H1 (cell line): ENCODE measurements at regions not wholly inside any gene's neighbourhood (a gene's known extent, or its start where the extent isn't known, plus 50 kb on each side); places are given as distances from the start of the nearest gene placed in this dataset.

Experiments
- CTCF ChIA-PET: fragments of 300-600 bp; sonication (Branson Sonifier 250); formaldehyde crosslinking; loops from one replicate; lab custom pipeline; 2021; ENCODE audit not compliant: partially characterized antibody; lab: Charles Lee
- POLR2A ChIA-PET: fragments of 300-600 bp; sonication (Branson Sonifier 250); formaldehyde crosslinking; loops from one replicate; lab custom pipeline; 2021; ENCODE audit warnings: inconsistent platforms; ENCODE audit not compliant: partially characterized antibody; lab: Charles Lee
- DNase-seq, 2 experiments: peaks; one replicate each; pipeline versions ENCODE4 v3.0.0 to v3.0.0-alpha.2; 2010 to 2022; ENCODE audit warnings: low spot score in 2 of 2, low read depth in 1 of 2, mixed read lengths in 1 of 2
- FAIRE-seq: peaks from 2 replicates; lab custom pipeline; 2011; peaks lifted over from hg19 to GRCh38; lab: Jason Lieb, UNC
- H2AFZ ChIP-seq: 2 replicates; pipeline ENCODE4 v1.8.1; 2012; ENCODE audit warnings: low read length, inconsistent platforms
- H2AK5ac ChIP-seq: 2 replicates; pipeline ENCODE4 v1.6.1; 2013; ENCODE audit warnings: low read depth, low read length
- H2BK120ac ChIP-seq: replicated peaks from 2 replicates; pipeline ENCODE3; 2013; ENCODE audit warnings: low read depth, low read length, inconsistent platforms
- H2BK12ac ChIP-seq: 2 replicates; pipeline ENCODE4 v1.6.1; 2013; ENCODE audit warnings: low read depth, low read length
- H2BK15ac ChIP-seq: 2 replicates; pipeline ENCODE4 v1.6.1; 2013; ENCODE audit warnings: low read length
- H2BK20ac ChIP-seq: 2 replicates; pipeline ENCODE4 v1.6.1; 2013; ENCODE audit warnings: low read length
- H2BK5ac ChIP-seq: 2 replicates; pipeline ENCODE4 v1.6.1; 2013; ENCODE audit warnings: low read depth, low read length
- H3K14ac ChIP-seq: 2 replicates; pipeline ENCODE4 v1.6.1; 2013; ENCODE audit warnings: inconsistent platforms; ENCODE audit not compliant: insufficient read length
- H3K18ac ChIP-seq: 2 replicates; pipeline ENCODE4 v1.6.1; 2013; ENCODE audit warnings: low read length; ENCODE audit errors: extremely low read depth
- H3K23ac ChIP-seq: 2 replicates; pipeline ENCODE4 v1.6.1; 2013; ENCODE audit warnings: inconsistent platforms; ENCODE audit not compliant: insufficient read length
- H3K23me2 ChIP-seq: 2 replicates; pipeline ENCODE4 v1.6.1; 2013; ENCODE audit warnings: low read depth, low read length
- H3K27ac ChIP-seq: 2 replicates; pipeline ENCODE4 v1.6.1; 2011; ENCODE audit warnings: low read depth, low read length, inconsistent platforms
- H3K27me3 ChIP-seq, 4 experiments: replicated peaks in 1 of 4; 1 replicate in 1 of 4; 2 replicates in 3 of 4; pipeline versions ENCODE4 v1.6.1 to v1.8.1; 2011 to 2013; ENCODE audit warnings: low read length in 3 of 4, mild to moderate bottlenecking in 3 of 4, inconsistent platforms in 2 of 4, mixed read lengths in 2 of 4, moderate library complexity in 1 of 4; ENCODE audit not compliant: control insufficient read depth in 3 of 4, insufficient read depth in 3 of 4; ENCODE audit errors: extremely low read depth in 1 of 4
- H3K36me3 ChIP-seq, 4 experiments: 2 replicates each; pipeline versions ENCODE4 v1.6.1 to v1.8.1; 2011 to 2013; ENCODE audit warnings: mild to moderate bottlenecking in 4 of 4, low read length in 3 of 4, moderate library complexity in 2 of 4, control low read depth in 1 of 4, inconsistent platforms in 1 of 4; ENCODE audit not compliant: insufficient read depth in 4 of 4, control insufficient read depth in 2 of 4
- H3K4ac ChIP-seq: replicated peaks from 2 replicates; pipeline ENCODE3; 2013; ENCODE audit warnings: low read length, low read depth, mixed read lengths, inconsistent platforms; ENCODE audit not compliant: insufficient read length
- H3K4me1 ChIP-seq, 4 experiments: replicated peaks in 1 of 4; 1 replicate in 1 of 4; 2 replicates in 3 of 4; pipeline versions ENCODE4 v1.6.1 to v1.8.1; 2011 to 2013; ENCODE audit warnings: low read length in 3 of 4, inconsistent platforms in 2 of 4, mixed read lengths in 1 of 4; ENCODE audit not compliant: insufficient read depth in 4 of 4, control insufficient read depth in 3 of 4
- H3K4me2 ChIP-seq, 2 experiments: 2 replicates each; pipeline versions ENCODE4 v1.6.1 to v1.8.1; 2011 to 2013; ENCODE audit warnings: low read depth in 2 of 2, low read length in 2 of 2, control low read depth in 1 of 2, inconsistent platforms in 1 of 2, mild to moderate bottlenecking in 1 of 2; ENCODE audit not compliant: insufficient read depth in 1 of 2
- H3K4me3 ChIP-seq, 4 experiments: fragments of 200-600, 300-600 bp in 1 of 4; sonication (generic), shearing (Covaris generic), sonication (Bioruptor Twin) in 1 of 4; 2 replicates each; pipeline versions ENCODE4 v1.5.1 to v1.8.1; 2011 to 2016; ENCODE audit warnings: low read length in 4 of 4, low read depth in 3 of 4, control low read depth in 2 of 4, inconsistent platforms in 2 of 4, mild to moderate bottlenecking in 2 of 4, mixed read lengths in 1 of 4, moderate library complexity in 1 of 4; ENCODE audit not compliant: insufficient read depth in 2 of 4; ENCODE audit errors: extremely low read depth in 1 of 4
- H3K56ac ChIP-seq: replicated peaks from 2 replicates; pipeline ENCODE3; 2013; ENCODE audit warnings: low read depth, mild to moderate bottlenecking, mixed read lengths, low read length, inconsistent platforms; ENCODE audit not compliant: insufficient read length
- H3K79me1 ChIP-seq: 2 replicates; pipeline ENCODE4 v1.6.1; 2013; ENCODE audit warnings: low read depth, low read length, control low read depth
- H3K79me2 ChIP-seq, 2 experiments: 2 replicates each; pipeline versions ENCODE4 v1.6.1 to v1.8.1; 2012 to 2013; ENCODE audit warnings: low read length in 2 of 2, mild to moderate bottlenecking in 2 of 2, inconsistent platforms in 1 of 2; ENCODE audit not compliant: insufficient read depth in 2 of 2, control insufficient read depth in 1 of 2
- H3K9ac ChIP-seq, 4 experiments: replicated peaks in 1 of 4; 1 replicate in 1 of 4; 2 replicates in 3 of 4; pipeline versions ENCODE4 v1.6.1 to v1.8.1; 2011 to 2013; ENCODE audit warnings: low read depth in 3 of 4, low read length in 3 of 4, control low read depth in 2 of 4, mild to moderate bottlenecking in 2 of 4, moderate library complexity in 2 of 4, inconsistent platforms in 1 of 4; ENCODE audit errors: extremely low read depth in 1 of 4
- H3K9me3 ChIP-seq, 2 experiments: 2 replicates each; pipeline versions ENCODE4 v1.6.1 to v1.8.1; 2012 to 2013; ENCODE audit warnings: mild to moderate bottlenecking in 2 of 2, moderate library complexity in 2 of 2, control low read depth in 1 of 2, inconsistent platforms in 1 of 2, low read depth in 1 of 2, low read length in 1 of 2, mixed read lengths in 1 of 2; ENCODE audit not compliant: insufficient read depth in 2 of 2
- H4K20me1 ChIP-seq, 2 experiments: replicated peaks in 1 of 2; 2 replicates each; pipeline versions ENCODE3 to v1.8.1; 2011 to 2013; ENCODE audit warnings: inconsistent platforms in 2 of 2, low read length in 2 of 2, mild to moderate bottlenecking in 1 of 2; ENCODE audit not compliant: insufficient read depth in 2 of 2, control insufficient read depth in 1 of 2
- H4K5ac ChIP-seq: 2 replicates; pipeline ENCODE4 v1.6.1; 2013; ENCODE audit warnings: low read length, low read depth, mixed read lengths, inconsistent platforms; ENCODE audit not compliant: insufficient read length
- H4K8ac ChIP-seq: 2 replicates; pipeline ENCODE4 v1.8.0; 2013; ENCODE audit warnings: mild to moderate bottlenecking, moderate library complexity, low read length, inconsistent platforms; ENCODE audit not compliant: insufficient read depth; ENCODE audit errors: extremely low read depth
- H4K91ac ChIP-seq: replicated peaks from 2 replicates; pipeline ENCODE3; 2013; ENCODE audit warnings: low read length, mixed read lengths, inconsistent platforms; ENCODE audit not compliant: insufficient read length
- CBX5 ChIP-seq: fragments of 300-800, 300-1000 bp; sonication (generic); IDR thresholded peaks from 2 replicates; pipeline ENCODE4 v1.7.1; 2016; ENCODE audit warnings: antibody characterized with exemption, low read length, low read depth
- CBX8 ChIP-seq: fragments of 300-800, 300-1000 bp; sonication (generic); IDR thresholded peaks from 2 replicates; pipeline ENCODE4 v1.7.1; 2016; ENCODE audit warnings: low read depth, low read length, borderline replicate concordance
- CEBPB ChIP-seq: IDR thresholded peaks from 2 replicates; pipeline ENCODE4 v1.6.1; 2012; ENCODE audit warnings: low read depth, low read length
- CTBP2 ChIP-seq: IDR thresholded peaks from 2 replicates; pipeline ENCODE4 v1.7.0; 2011; ENCODE audit warnings: borderline replicate concordance, mild to moderate bottlenecking, moderate library complexity, mixed read lengths, low read length; ENCODE audit not compliant: insufficient read depth, insufficient read length
- KDM5A ChIP-seq: fragments of 200-600 bp; IDR thresholded peaks from 2 replicates; pipeline ENCODE4 v1.7.1; 2012; ENCODE audit warnings: mild to moderate bottlenecking, low read length, inconsistent platforms, mixed read lengths
- NANOG ChIP-seq: IDR thresholded peaks from 2 replicates; pipeline ENCODE4 v1.6.1; 2011; ENCODE audit warnings: low read length, low read depth, mild to moderate bottlenecking, inconsistent platforms; ENCODE audit not compliant: insufficient read depth, poor library complexity, severe bottlenecking
- RBBP5 ChIP-seq: IDR thresholded peaks from 2 replicates; pipeline ENCODE4 v1.7.1; 2012; ENCODE audit warnings: low read depth, mild to moderate bottlenecking, inconsistent platforms, low read length, moderate library complexity, borderline replicate concordance
- RFX5 ChIP-seq: IDR thresholded peaks from 2 replicates; pipeline ENCODE4 v1.6.1; 2011; ENCODE audit warnings: low read depth, low read length, improper control_type of control experiment, borderline replicate concordance
- RXRA ChIP-seq: IDR thresholded peaks from 2 replicates; pipeline ENCODE4 v1.6.1; 2011; ENCODE audit warnings: low read depth, mild to moderate bottlenecking, low read length, moderate library complexity; ENCODE audit not compliant: insufficient read depth
- SIX5 ChIP-seq: IDR thresholded peaks from 2 replicates; pipeline ENCODE4 v1.6.1; 2011; ENCODE audit warnings: mild to moderate bottlenecking, low read depth, low read length
- SP2 ChIP-seq: IDR thresholded peaks from 2 replicates; pipeline ENCODE4 v1.6.1; 2012; ENCODE audit warnings: mild to moderate bottlenecking, low read length, inconsistent platforms
- SP4 ChIP-seq: IDR thresholded peaks from 2 replicates; pipeline ENCODE4 v1.6.1; 2012; ENCODE audit warnings: low read length, inconsistent platforms
- TEAD4 ChIP-seq: IDR thresholded peaks from 2 replicates; pipeline ENCODE4 v1.6.1; 2012; ENCODE audit warnings: low read depth, low read length, inconsistent platforms, mixed read lengths
- ZNF274 ChIP-seq: IDR thresholded peaks from 2 replicates; pipeline ENCODE4 v1.7.0; 2012; ENCODE audit warnings: low read length, borderline replicate concordance; ENCODE audit errors: extremely low read depth
- TF ChIP-seq, protein P1 (sequence below): IDR thresholded peaks from 2 replicates; pipeline ENCODE4 v1.6.1; 2011; ENCODE audit warnings: low read length, improper control_type of control experiment

DNA sequence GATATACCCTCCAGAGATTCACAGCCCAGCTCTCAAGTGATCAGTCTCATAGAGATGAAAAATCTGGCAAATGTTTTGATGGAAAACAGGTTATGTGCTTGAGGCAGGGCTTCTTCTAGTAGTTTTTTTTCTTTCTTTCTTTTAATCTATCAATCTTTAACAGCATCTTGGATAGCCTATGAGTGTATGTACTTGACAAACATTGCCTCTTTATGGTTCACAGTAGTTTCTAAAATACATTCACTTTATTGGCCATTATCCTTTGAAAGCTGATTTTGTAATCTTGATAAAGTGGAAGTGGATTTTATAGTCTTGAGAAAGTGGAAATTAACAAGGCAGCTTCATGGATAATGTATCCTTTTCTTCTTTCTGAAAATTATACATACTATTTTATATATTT, 51.4 kb upstream of the IL1R1 start:
- Histone ChIP-seq H3K79me1 (no peaks in the 10 kb centered on the region), H3K23me2 (no peaks in the 10 kb centered on the region), H3K18ac (no peak overlapping the region), H2BK12ac (no peak overlapping the region), H3K27ac (no peak overlapping the region), H3K27me3 (no peaks in the 10 kb centered on the region), H3K23ac (no peak overlapping the region), H3K4ac (no peak overlapping the region), H3K4me3 (no peak overlapping the region), H3K9ac (no peak overlapping the region), H4K91ac (no peak overlapping the region), H3K56ac (no peak overlapping the region), H3K4me1 (no peaks in the 10 kb centered on the region), H3K14ac (no peak overlapping the region), H2AFZ (no peak overlapping the region), H4K8ac (no peak overlapping the region), H3K36me3 (no peaks in the 10 kb centered on the region), H2BK5ac (no peak overlapping the region), H3K4me2 (no peak overlapping the region), H2BK120ac (no peak overlapping the region), H4K5ac (no peak overlapping the region), H2BK15ac (no peak overlapping the region), H3K9me3 (no peaks in the 10 kb centered on the region), H2BK20ac (no peak overlapping the region), H3K79me2 (no peaks in the 10 kb centered on the region), H2AK5ac (no peak overlapping the region), H4K20me1 (no peaks in the 10 kb centered on the region)
- FAIRE-seq = no peak
- no peak for DNase-seq
- CTCF ChIA-PET = interaction anchor here (1.0 to 1.5 kb wide), 3 partner anchors 8 to 160 kb away, joined by 3 to 6 read pairs (median 5); no protein-coding TSS in a partner anchor
- POLR2A ChIA-PET = interaction anchor here (1.3 kb wide), 1 partner anchor 18 kb away, joined by 3 read pairs; no protein-coding TSS in a partner anchor
- TF ChIP-seq, protein P1, sequence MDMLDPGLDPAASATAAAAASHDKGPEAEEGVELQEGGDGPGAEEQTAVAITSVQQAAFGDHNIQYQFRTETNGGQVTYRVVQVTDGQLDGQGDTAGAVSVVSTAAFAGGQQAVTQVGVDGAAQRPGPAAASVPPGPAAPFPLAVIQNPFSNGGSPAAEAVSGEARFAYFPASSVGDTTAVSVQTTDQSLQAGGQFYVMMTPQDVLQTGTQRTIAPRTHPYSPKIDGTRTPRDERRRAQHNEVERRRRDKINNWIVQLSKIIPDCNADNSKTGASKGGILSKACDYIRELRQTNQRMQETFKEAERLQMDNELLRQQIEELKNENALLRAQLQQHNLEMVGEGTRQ = no peak
- TF ChIP-seq CEBPB (no peak), SIX5 (no peak), CBX5 (no peak), RBBP5 (no peak), CBX8 (no peak), SP2 (no peak), RFX5 (no peak), ZNF274 (no peak), NANOG (no peak), RXRA (no peak), SP4 (no peak), CTBP2 (no peak), KDM5A (no peak), TEAD4 (no peak)
